Stimulated activated naive CD8-positive, alpha-beta T cell treated with anti-CD3 and anti-CD28 coated beads, Interleukin-15, amount 100 ng/mL, for 72 hours (primary cell): ENCODE measurements at regions not wholly inside any gene's neighbourhood (a gene's known extent, or its start where the extent isn't known, plus 50 kb on each side); places are given as distances from the start of the nearest gene placed in this dataset.
A peak's percentile ranks its signal among the peaks of the same experiment; 100 is the strongest.

Experiments used
- ATAC-seq: fragments of 150-1000 bp; cut with Tn5 transposase; 2 replicates; pipeline ENCODE4 v1.10.0; 2021; ENCODE audit warnings: mild to moderate bottlenecking, moderate library complexity
- DNase-seq, 2 donors: peaks; one replicate each; pipeline ENCODE4 v3.0.0; 2021 to 2022
- H3K27ac Mint-ChIP-seq, 2 donors: one replicate each; pipeline ENCODE4 v1.8.0; 2022; ENCODE audit warnings: mild to moderate bottlenecking in 2 of 2, mixed read lengths in 2 of 2, moderate library complexity in 2 of 2
- H3K27me3 Mint-ChIP-seq: one replicate; pipeline ENCODE4 v1.8.0; 2022; ENCODE audit warnings: mixed read lengths
- H3K4me1 Mint-ChIP-seq: one replicate; pipeline ENCODE4 v1.8.0; 2022; ENCODE audit warnings: mild to moderate bottlenecking, mixed read lengths
- H3K4me3 Mint-ChIP-seq, 2 donors: one replicate each; pipeline ENCODE4 v1.8.0; 2022; ENCODE audit warnings: mild to moderate bottlenecking in 2 of 2, mixed read lengths in 2 of 2, moderate library complexity in 1 of 2
- H3K9me3 Mint-ChIP-seq, 2 donors: one replicate each; pipeline ENCODE4 v1.8.0; 2022; ENCODE audit warnings: mixed read lengths in 2 of 2

DNA sequence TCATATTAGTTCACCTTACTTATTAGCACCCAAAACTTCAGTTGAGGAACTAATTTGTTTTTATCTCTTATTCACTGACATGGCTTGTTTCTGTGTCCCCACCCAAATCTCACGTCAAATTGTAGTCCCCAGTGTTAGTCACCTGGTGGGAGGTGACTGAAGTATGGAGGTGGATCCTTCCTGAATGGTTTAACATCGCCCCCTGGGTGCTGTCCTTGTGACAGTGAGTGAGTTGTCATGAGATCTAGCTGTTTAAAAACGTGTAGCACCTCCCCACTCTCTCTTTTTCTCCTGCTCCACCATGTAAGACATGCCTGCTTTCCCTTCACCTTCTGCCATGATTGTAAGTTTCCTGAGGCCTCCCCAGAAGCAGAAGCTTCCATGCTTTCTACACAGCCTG lies 75.0 kb upstream of the HECTD2 start:
- DNase-seq (no peak), ATAC-seq (no peak)
- peaks cover 6% of the 10 kb centered on the region for H3K4me1 Mint-ChIP-seq
- H3K27me3 Mint-ChIP-seq = peaks cover 7% of the 10 kb centered on the region
- H3K9me3 Mint-ChIP-seq = peaks cover 0 to 4% of the 10 kb centered on the region in 2 donors
- no peak overlapping the region for H3K4me3 Mint-ChIP-seq
- no peak overlapping the region for H3K27ac Mint-ChIP-seq

DNA sequence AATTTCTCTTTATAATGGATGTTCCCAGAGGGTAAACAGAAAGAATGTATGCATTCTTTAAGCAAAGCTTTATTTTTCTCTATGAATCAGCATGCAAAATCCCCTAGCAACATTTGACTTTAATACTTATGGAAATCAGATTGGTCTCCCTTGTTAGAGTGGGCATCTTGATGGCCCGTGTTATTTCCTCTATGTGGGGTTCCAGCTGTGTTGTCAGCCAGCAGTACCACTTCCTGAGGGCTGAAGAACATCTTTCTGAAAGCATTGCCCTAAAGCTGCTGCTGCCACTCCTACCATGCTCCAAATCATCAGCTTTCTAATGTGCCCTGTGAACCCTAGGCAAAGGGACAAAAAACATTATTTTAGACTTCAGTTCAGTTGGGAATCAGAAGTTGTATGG lies 70.4 kb upstream of the HECTD2 start:
- peaks cover 6% of the 10 kb centered on the region for H3K4me1 Mint-ChIP-seq
- no peaks in the 10 kb centered on the region for H3K27me3 Mint-ChIP-seq
- ATAC-seq = no peak
- H3K4me3 Mint-ChIP-seq = no peak overlapping the region
- no peak for DNase-seq
- no peaks in the 10 kb centered on the region for H3K9me3 Mint-ChIP-seq
- no peak overlapping the region for H3K27ac Mint-ChIP-seq

DNA sequence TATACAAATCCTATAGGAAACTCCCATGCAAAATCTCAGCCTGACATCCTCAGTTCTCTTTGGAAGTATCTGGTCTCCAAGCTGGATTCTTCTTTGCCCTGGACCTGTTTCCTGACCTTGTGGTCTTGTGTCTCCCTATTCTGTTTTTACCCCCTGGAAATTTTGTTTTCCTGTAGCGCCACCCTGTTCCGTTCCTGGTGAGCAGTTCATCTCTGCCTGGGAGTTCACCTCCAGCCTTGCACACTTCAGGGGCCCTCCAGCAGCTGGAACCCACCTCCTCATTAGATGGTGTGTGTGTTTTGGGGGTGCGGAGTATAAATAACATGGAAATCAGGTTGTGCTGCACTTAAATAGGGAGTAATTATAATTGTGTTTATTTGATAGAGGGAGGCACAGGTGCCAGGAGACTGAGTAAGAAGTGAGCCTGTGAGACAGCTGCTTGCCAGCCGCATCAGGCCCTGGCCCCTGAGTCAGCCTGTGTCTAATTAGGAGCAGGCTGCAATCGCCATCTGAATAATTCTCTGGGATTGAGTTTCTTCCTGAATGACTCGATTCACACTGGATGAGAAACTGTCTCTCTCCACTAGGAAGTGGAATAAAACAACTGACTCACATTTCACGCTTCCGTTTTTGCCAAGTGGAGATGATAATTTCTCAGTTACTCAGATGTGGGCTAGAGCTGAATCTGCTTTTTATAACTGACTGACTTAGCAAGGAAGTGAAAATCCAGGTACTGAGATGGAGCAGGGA lies 69.4 kb upstream of the HECTD2 start:
- H3K4me1 Mint-ChIP-seq = peaks cover 6% of the 10 kb centered on the region
- H3K4me3 Mint-ChIP-seq = no peak overlapping the region
- H3K27ac Mint-ChIP-seq = no peak overlapping the region
- DNase-seq (no peak), ATAC-seq (no peak)
- no peaks in the 10 kb centered on the region for H3K27me3 Mint-ChIP-seq
- H3K9me3 Mint-ChIP-seq = no peaks in the 10 kb centered on the region

DNA sequence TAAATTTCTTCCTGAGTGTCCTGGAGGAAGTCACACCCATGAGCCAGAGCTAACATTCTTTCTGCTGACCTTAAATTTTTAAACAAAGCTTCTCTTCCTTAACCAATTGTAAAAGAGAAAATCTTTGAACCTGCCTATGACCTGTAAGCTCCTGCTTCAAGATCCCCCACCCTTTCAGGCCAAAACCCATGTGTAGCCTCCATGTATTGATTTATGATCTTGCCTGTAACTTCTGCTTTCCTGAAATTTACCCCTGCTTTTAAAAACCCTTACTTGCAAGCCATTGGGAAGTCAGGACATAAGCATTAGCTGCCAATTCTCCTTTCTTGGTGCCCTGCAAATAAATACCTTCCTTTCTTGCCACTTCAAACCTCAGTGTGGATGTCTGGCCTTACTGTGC lies 68.5 kb upstream of the HECTD2 start:
- DNase-seq = no peak
- H3K27ac Mint-ChIP-seq = no peak overlapping the region
- peaks cover 6% of the 10 kb centered on the region for H3K4me1 Mint-ChIP-seq
- no peak overlapping the region for H3K4me3 Mint-ChIP-seq
- ATAC-seq = no peak
- H3K9me3 Mint-ChIP-seq = no peaks in the 10 kb centered on the region
- H3K27me3 Mint-ChIP-seq = no peaks in the 10 kb centered on the region

GRCh38 chr10:91343010-91343409 lies 67.1 kb upstream of the HECTD2 start:
- H3K4me1 Mint-ChIP-seq = peaks cover 2% of the 10 kb centered on the region
- no peaks in the 10 kb centered on the region for H3K27me3 Mint-ChIP-seq
- no peak overlapping the region for H3K27ac Mint-ChIP-seq
- H3K9me3 Mint-ChIP-seq = no peaks in the 10 kb centered on the region
- H3K4me3 Mint-ChIP-seq = no peak overlapping the region
- no peak for DNase-seq
- ATAC-seq = no peak

GRCh38 chr10:91344117-91344856 lies 65.9 kb upstream of the HECTD2 start:
- ATAC-seq (no peak), DNase-seq (no peak)
- H3K4me1 Mint-ChIP-seq = no peaks in the 10 kb centered on the region
- H3K27ac Mint-ChIP-seq = no peak overlapping the region
- H3K9me3 Mint-ChIP-seq = no peaks in the 10 kb centered on the region
- H3K4me3 Mint-ChIP-seq = no peak overlapping the region
- no peaks in the 10 kb centered on the region for H3K27me3 Mint-ChIP-seq

GRCh38 chr10:91345716-91346115 lies 64.4 kb upstream of the HECTD2 start:
- no peak overlapping the region for H3K4me3 Mint-ChIP-seq
- DNase-seq (no peak), ATAC-seq (no peak)
- no peaks in the 10 kb centered on the region for H3K27me3 Mint-ChIP-seq
- H3K4me1 Mint-ChIP-seq = no peaks in the 10 kb centered on the region
- no peaks in the 10 kb centered on the region for H3K9me3 Mint-ChIP-seq
- H3K27ac Mint-ChIP-seq = no peak overlapping the region

DNA sequence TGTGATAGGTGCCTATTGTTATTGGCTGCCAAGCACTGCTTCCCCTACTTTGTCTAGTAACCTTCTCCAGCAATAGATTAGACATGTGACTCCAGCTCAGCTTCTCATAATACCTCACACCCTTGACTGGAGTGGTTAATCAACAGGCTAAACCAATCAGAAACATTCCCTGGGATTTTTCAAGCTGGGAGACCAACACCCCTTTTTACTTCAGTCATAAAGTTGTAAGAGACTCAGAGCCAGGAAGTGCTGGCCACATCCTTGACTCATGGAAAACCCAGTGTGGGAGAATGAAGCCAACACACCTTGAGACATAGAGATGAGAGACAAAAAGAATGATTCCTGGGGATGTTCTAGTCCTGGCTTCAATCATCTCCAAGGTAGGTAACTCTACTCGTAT lies 62.6 kb upstream of the HECTD2 start:
- DNase-seq = no peak
- H3K27me3 Mint-ChIP-seq = no peaks in the 10 kb centered on the region
- H3K9me3 Mint-ChIP-seq = no peaks in the 10 kb centered on the region
- H3K4me3 Mint-ChIP-seq = no peak overlapping the region
- no peak for ATAC-seq
- H3K4me1 Mint-ChIP-seq = no peaks in the 10 kb centered on the region
- peak overlapping the region in 1 of 2 donors; percentile 60 for H3K27ac Mint-ChIP-seq

DNA sequence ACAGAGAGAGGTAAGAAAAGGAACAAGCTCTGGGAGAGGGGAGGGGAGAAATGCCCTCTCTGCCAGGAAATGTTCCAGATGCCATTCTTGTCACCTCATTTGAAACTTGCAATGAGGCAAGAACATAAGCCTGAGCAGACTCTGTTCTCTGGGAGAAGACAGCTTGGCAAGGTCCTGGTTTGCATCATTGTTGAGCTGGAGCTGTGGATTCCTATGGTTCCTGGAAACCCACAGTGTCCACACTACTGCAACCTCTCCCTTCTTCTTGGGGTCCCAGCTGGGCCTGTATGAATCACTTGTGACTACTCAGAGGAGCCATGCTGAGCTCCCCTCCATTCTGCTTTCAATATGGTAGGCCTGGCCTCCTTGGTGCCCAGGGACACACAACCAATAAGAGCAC lies 60.8 kb upstream of the HECTD2 start:
- ATAC-seq = no peak
- DNase-seq = no peak
- peaks cover 0 to 7% of the 10 kb centered on the region in 2 donors for H3K9me3 Mint-ChIP-seq
- no peak overlapping the region for H3K27ac Mint-ChIP-seq
- no peak overlapping the region for H3K4me3 Mint-ChIP-seq
- no peaks in the 10 kb centered on the region for H3K4me1 Mint-ChIP-seq
- peaks cover 5% of the 10 kb centered on the region for H3K27me3 Mint-ChIP-seq

DNA sequence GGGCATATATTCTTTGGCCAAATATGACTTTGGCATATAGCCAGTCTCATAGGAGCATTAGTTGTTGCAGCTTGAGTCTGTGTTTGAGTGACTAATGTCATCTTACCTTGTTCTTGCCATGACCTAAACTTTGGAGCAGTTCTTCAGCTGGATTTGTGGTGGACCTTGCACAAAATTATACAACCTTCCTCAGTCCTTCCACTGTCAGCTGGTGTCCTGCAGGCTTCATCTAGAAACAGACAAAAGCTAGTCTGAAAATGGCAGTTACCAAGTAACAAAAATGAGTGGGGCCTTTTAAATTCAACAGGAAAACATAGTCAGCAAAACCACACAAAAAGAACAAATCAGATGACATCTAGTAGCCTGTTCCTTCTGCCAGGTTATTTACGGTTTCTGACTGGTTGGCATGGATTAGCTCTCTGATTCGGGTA lies 59.5 kb upstream of the HECTD2 start:
- Mint-ChIP-seq H3K9me3 (peaks cover 0 to 7% of the 10 kb centered on the region in 2 donors), H3K4me1 (no peaks in the 10 kb centered on the region), H3K27me3 (peaks cover 10% of the 10 kb centered on the region), H3K27ac (no peak overlapping the region), H3K4me3 (no peak overlapping the region)
- ATAC-seq (no peak), DNase-seq (no peak)

- H3K4me1 Mint-ChIP-seq = no peaks in the 10 kb centered on the region
- H3K9me3 Mint-ChIP-seq = peaks cover 0 to 7% of the 10 kb centered on the region in 2 donors
- no peak overlapping the region for H3K27ac Mint-ChIP-seq
- no peak overlapping the region for H3K4me3 Mint-ChIP-seq
- no peak for DNase-seq
- H3K27me3 Mint-ChIP-seq = peaks cover 10% of the 10 kb centered on the region
- ATAC-seq = no peak
Measured at GRCh38 chr10:91352760-91353159, 57.4 kb upstream of the HECTD2 start.

- Mint-ChIP-seq H3K4me3 (no peak overlapping the region), H3K27ac (no peak overlapping the region), H3K9me3 (peaks cover 0 to 7% of the 10 kb centered on the region in 2 donors), H3K27me3 (peaks cover 15% of the 10 kb centered on the region), H3K4me1 (no peaks in the 10 kb centered on the region)
- ATAC-seq = no peak
- no peak for DNase-seq
Measured at GRCh38 chr10:91354166-91355075, 55.7 kb upstream of the HECTD2 start.

DNA sequence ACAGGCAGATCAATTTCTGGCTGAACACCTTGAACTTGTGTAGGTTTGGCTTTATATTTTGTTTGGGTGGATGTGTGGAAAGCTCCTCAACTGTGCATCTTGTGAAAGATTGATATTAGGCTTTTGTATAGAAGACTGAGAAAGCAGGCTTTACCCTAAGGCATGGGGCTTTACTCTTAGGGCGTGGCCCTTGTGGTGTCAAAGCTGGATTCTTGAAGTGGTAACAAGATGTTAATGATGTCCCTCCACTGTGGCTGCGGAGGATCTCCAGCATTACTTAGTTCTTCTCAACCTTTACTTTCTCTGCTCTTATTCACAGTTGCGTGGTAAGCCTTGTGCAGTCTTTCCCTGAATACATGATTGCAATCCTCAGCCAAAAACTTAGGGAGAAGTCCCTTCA lies 54.1 kb upstream of the HECTD2 start:
- Mint-ChIP-seq H3K4me1 (no peaks in the 10 kb centered on the region), H3K27ac (no peak overlapping the region), H3K9me3 (peaks cover 0 to 7% of the 10 kb centered on the region in 2 donors), H3K4me3 (no peak overlapping the region), H3K27me3 (peaks cover 26% of the 10 kb centered on the region)
- DNase-seq (no peak), ATAC-seq (no peak)

DNA sequence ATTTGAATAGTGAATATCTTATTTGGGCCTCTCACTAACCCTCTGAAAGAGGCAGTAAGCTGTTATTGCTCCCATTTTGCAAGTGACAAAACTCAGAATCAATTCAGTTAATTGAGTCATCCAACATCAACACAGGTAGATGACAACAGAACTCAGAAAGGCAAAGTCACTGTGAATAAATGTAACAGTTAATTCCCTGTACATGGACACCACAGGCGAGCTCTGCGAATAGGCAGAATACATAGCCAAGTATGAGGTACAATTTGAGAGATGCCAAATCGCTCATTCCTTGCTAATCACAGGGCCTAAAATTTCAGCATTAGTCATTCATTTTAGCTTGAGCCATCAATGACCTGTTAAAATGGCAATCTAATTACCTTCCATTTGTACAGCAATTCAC lies 52.6 kb upstream of the HECTD2 start:
- Mint-ChIP-seq H3K27me3 (peaks cover 41% of the 10 kb centered on the region), H3K9me3 (peaks cover 0 to 7% of the 10 kb centered on the region in 2 donors), H3K4me3 (no peak overlapping the region), H3K27ac (no peak overlapping the region), H3K4me1 (no peaks in the 10 kb centered on the region)
- no peak for ATAC-seq
- no peak for DNase-seq
